SH-SY5Y (cell line): ENCODE measurements at regions not wholly inside any gene's neighbourhood (a gene's known extent, or its start where the extent isn't known, plus 50 kb on each side); places are given as distances from the start of the nearest gene placed in this dataset.

Source experiments
- GATA2 ChIP-seq: IDR thresholded peaks from 2 replicates; pipeline ENCODE4 v1.6.1; 2011; ENCODE audit warnings: mild to moderate bottlenecking, low read depth, low read length
- GATA3 ChIP-seq: IDR thresholded peaks from 2 replicates; pipeline ENCODE4 v1.6.1; 2011; ENCODE audit warnings: low read depth, mild to moderate bottlenecking, low read length, moderate library complexity

- TF ChIP-seq GATA2 (no peak), GATA3 (no peak)
Measured at GRCh38 chr14:66005900-66006434, 480.2 kb upstream of the CCDC196 start.
